Urothelium cell line (cell line): ENCODE measurements at regions not wholly inside any gene's neighbourhood (a gene's known extent, or its start where the extent isn't known, plus 50 kb on each side); places are given as distances from the start of the nearest gene placed in this dataset.

ENCODE experiments used
- DNase-seq: peaks from one replicate; pipeline ENCODE4 v3.0.0; 2011; ENCODE audit warnings: low spot score, mixed read lengths
- FAIRE-seq: peaks from 2 replicates; lab custom pipeline; 2011; peaks lifted over from hg19 to GRCh38; lab: Jason Lieb, UNC

DNA sequence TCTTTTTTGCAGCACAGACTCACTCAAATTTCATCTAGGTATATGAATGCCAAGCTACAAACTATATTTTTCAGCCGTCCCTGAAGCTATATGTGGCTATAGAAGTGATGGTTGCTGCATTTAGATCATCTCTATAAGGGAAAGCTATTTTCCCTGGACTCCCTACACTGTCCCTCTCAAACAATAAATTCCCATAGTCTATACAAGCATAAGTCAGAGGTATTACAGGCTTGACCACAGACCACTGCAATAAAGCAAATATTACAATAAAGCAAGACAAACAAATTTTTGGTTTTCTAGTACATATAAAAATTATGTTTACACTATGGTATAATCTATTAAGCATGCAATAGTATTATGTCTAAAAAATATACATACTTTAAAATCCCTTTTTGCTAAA is 1015.5 kb upstream of the LRRN3 start:
- FAIRE-seq = no peak
- DNase-seq = no peak

DNA sequence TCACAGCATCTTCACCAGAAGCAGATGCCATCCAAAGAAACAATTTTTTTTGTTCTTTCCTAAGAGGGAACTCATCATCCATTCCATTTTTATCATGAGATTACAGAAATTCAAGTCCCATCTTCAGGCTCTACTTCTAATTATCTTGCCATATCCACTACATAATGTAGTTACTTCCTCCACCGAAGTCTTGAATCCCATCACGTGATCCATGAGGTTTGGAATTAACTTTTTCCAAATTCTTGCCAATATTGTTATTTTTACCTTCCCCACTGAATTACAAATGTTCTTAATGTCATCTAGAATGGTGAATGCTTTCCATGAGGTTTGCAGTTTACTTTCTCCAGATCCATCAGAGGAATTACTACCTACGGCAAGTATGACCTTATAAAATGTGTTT is 1014.7 kb upstream of the LRRN3 start:
- DNase-seq (no peak), FAIRE-seq (no peak)

DNA sequence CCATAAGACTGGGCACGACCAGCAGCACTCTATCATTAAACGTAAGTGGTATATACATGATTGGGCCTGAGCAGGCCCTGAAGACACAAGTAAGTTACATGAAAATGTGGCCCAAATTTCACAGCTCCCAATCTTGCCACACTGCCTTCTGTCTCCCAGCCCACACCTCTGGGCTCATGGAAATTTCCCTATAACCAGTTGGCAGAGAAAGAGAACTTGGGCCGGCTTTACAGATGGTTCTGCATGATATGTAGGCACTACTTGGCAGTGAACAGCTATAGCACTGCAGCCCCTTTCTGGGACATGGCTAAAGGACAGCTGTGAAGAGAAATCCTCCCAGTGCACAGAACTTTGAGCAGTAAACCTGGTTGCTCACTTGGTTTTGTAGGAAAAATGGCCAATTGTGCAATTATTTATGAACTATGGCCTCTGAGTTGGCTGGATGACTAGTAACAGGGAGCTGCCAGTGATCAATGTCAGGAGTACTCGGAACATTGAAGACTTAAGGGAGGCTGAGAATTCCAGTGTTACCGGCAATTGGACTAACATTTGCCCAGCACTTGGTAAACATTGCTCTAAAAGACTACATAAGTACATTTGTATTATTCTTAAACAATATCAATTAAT is 1006.6 kb upstream of the LRRN3 start:
- FAIRE-seq (no peak), DNase-seq (no peak)

DNA sequence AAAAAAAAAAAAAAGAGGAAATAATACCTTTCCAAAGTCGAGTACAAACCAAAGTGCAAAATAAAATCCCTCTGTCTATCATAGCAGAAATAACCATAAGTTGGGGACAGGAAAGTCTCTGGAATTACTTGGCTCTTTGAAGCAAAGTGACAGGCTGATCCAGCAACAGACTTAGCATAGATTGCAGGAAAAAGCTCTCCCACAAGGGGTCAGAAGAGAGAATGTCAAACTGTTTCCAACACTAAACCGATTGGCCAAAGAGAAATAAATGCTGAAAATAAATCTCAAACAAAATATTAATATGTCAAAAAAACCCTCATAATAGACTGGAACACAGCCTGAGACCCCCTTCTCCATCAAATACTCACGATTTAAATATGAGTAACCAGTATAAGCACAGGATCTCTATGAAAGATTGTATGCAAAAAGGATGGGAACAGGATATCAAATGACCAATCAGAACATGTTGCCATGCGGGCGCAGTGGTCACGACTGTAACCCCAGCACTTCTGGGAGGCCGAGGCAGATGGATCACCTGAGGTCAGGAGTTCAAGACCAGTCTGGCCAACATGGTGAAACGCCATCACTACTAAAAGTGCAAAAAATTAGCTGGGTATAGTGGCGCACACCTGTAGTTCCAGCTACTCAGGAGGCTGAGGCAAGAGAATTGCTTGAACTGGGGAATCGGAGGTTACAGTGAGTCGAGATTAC is 1000.7 kb upstream of the LRRN3 start:
- FAIRE-seq (no peak), DNase-seq (peak; percentile 41)

GRCh38 chr7:110095372-110096052 is 995.4 kb upstream of the LRRN3 start:
- FAIRE-seq = no peak

DNA sequence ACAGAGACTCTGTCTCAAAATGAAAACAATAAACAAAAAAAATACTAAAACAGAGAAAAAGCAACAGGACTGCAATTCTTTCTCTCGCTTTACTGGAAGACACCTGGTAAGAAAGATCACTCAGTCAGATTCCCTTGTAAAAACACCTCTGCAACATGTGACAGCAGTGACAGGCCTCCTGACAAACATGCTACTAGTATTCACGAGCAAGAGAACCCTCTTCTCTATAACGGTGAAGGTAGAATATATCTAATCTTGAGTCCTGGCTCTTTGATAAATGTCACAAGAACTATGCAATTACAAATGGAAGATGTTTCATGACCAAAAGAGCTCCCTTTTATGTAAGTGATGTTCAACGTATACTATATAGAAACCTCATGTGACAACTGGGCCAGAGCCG is 986.7 kb upstream of the LRRN3 start:
- DNase-seq (no peak), FAIRE-seq (no peak)

More at GRCh38 chr7:110095372-110096052, 995.4 kb upstream of the LRRN3 start:
- DNase-seq = no peak

GRCh38 chr7:110105307-110105706 is 985.6 kb upstream of the LRRN3 start:
- no peak for FAIRE-seq

GRCh38 chr7:110105840-110106239 is 985.1 kb upstream of the LRRN3 start:
- FAIRE-seq (no peak), DNase-seq (no peak)

More at GRCh38 chr7:110105307-110105706, 985.6 kb upstream of the LRRN3 start:
- DNase-seq = no peak

GRCh38 chr7:110119883-110120581 is 970.9 kb upstream of the LRRN3 start:
- DNase-seq (peak; percentile 39), FAIRE-seq (no peak)

DNA sequence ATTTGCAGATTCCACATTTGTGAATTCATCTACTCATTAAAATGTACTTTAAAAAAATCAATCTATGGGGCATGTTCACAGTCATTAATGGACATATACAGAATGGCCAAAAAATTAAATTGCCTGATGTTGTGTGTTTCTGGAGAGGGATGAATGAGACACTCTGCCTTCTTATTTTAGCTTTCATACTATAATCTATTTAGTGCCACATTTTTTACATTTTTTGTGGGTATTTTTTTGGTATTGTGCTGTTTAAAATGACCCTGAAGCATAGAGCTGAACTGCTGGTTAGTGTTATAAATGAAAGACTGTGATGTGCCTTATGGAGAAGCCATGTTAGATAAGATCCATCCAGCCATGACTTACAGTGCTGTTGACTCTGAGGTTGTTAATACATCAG is 961.8 kb upstream of the LRRN3 start:
- no peak for FAIRE-seq
- no peak for DNase-seq

DNA sequence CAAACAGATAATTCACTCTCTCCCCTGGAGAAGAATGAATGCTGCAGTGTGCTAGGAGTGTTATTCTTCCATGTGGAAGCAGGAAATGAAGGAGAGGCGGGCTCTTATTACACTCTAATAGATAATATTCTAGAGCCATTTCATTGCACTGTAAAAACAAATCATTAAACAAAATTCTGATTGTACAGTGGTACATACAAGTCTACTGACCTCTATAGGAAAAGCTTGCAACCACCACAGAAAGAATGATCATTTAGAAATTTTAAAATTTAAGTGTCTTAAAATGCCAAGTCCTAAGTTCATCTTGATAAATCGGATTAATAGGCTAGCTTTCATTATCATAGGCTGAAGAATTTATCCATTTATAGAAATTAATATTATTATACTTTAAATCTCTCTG is 960.3 kb upstream of the LRRN3 start:
- no peak for DNase-seq
- peak; percentile 17 for FAIRE-seq

DNA sequence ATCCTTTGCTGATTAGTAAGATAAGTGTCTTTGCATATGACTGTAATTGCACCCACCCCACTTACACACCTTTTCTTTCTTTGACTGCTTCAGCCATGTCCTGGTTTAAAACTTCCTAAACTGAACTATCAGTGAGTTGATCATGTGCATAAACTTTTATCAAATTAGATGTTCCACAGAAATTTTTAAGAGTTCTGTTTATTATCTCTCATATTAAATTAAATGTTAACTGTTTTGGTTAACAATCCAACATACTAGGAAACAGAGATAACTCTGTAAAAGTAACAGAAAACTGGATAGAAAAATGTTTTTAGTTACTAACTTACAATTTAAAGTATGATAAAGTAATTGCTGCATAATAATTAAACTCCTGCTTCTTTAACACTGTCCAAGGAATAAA is 959.6 kb upstream of the LRRN3 start:
- FAIRE-seq = no peak

GRCh38 chr7:110139056-110139455 is 951.9 kb upstream of the LRRN3 start:
- DNase-seq = no peak
- no peak for FAIRE-seq

More for the DNA sequence above, 959.6 kb upstream of the LRRN3 start:
- DNase-seq = no peak

DNA sequence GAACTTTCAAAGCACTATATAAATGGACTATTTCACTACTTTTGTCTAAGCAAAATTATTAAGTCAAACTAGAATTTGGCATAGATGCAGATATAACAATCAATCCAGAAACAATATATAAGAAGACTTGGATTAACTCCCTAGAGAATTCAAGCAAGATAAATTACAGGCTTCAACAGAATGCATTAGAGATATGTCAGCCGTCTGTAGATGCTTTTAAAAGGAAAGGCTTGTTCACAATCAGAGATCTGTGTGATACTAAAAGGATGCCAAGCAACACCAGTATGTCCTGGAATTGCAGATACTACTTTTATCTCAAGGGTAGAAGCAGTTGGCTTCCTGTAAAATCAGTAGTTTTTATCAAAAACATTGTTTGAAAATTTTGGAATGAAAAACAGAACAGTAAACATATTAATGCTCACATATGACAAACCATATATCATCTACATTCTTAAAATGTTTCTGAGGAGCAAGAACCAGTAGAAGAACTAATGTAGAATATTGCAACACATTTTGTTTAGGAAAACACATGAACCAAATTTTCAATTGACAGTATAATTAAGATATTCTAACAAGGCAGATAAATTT is 947.9 kb upstream of the LRRN3 start:
- DNase-seq (no peak), FAIRE-seq (no peak)

DNA sequence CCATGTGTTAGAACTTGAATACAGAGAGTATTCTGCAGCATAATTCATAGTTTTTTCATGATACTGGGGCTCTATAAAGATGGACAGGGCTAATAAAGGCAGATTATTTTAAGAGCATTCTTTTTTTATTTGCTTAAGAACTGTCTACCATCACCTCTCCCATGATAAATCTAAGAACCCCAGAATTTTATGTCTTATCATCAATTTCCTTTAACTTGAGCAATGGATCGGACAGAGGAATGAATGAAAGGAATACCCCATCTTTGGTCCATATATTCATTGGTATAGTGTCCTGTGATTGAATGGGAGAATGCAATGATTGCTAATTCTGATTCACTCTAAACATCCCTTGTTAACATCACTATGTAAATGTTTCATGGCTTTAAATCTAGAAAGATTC is 946.3 kb upstream of the LRRN3 start:
- FAIRE-seq (no peak), DNase-seq (no peak)

- DNase-seq (no peak), FAIRE-seq (peak; percentile 79)
Observed at GRCh38 chr7:110148054-110148453, 942.9 kb upstream of the LRRN3 start.

DNA sequence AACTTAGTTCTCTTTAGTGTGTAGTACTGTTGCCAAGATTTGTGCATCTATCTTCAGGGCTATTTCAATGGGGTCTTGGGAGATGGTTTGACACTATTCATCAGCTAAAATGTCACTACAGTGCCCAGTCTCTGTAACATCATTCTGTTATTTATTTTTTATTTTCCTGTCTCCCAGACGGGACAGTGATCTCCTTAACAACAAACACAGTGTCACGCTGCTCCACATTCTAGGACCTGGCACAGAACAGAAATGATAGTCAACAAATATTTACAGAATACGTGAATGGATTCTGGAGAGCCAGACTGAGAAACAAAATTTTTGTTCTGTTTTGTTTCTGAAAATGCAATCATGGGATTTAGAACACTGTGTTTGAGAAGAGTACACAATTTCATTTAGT is 937.7 kb upstream of the LRRN3 start:
- DNase-seq (no peak), FAIRE-seq (no peak)

GRCh38 chr7:110156511-110156910 is 934.4 kb upstream of the LRRN3 start:
- FAIRE-seq (no peak), DNase-seq (no peak)

- no peak for FAIRE-seq
- no peak for DNase-seq
Observed at GRCh38 chr7:110157631-110158362, 933.1 kb upstream of the LRRN3 start.

DNA sequence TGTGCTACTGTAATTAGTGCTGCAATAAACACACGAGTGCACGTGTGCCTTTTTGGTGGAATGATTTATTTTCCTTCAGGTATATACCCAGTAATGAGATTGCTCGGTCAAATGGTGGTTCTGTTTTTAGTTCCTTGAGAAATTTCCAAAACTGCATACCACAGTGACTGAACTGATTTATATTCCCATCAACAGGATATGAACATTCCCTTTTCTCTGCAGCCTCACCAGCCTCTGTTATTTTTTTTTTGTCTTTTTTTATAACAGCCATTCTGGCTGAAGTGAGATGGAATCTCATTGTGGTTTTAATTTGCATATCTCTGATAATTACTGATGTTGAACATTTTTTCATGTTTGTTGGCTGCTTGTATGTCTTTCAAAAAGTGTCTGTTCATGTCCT is 922.9 kb upstream of the LRRN3 start:
- DNase-seq (no peak), FAIRE-seq (no peak)
